CD8-positive, alpha-beta memory T cell (primary cell): ENCODE measurements at regions not wholly inside any gene's neighbourhood (a gene's known extent, or its start where the extent isn't known, plus 50 kb on each side); places are given as distances from the start of the nearest gene placed in this dataset.

Experiments
- CTCF ChIA-PET: fragments of 350-600 bp; sonication (Branson Sonifier 250); formaldehyde crosslinking; loops from one replicate; lab custom pipeline; 2021; ENCODE audit warnings: antibody characterized with exemption; lab: Charles Lee
- POLR2A ChIA-PET: fragments of 350-600 bp; sonication (Branson Sonifier 250); formaldehyde crosslinking; loops from one replicate; lab custom pipeline; 2021; ENCODE audit warnings: antibody characterized with exemption; lab: Charles Lee
- DNase-seq, 5 donors: peaks; one replicate each; pipeline versions ENCODE4 v3.0.0 to v3.0.0-alpha.2; 2020 to 2022; ENCODE audit warnings: mixed read lengths in 1 of 5
- H3K27ac ChIP-seq: one replicate; pipeline ENCODE4 v1.7.0; 2013; ENCODE audit warnings: low read depth, mild to moderate bottlenecking, low read length, moderate library complexity
- H3K27me3 ChIP-seq: 2 replicates; pipeline ENCODE4 v1.7.0; 2013; ENCODE audit warnings: low read length, mild to moderate bottlenecking; ENCODE audit not compliant: insufficient read depth, poor library complexity, severe bottlenecking
- H3K36me3 ChIP-seq: 2 replicates; pipeline ENCODE4 v1.7.0; 2013; ENCODE audit warnings: mild to moderate bottlenecking, low read length, moderate library complexity; ENCODE audit not compliant: insufficient read depth
- H3K4me1 ChIP-seq: 2 replicates; pipeline ENCODE4 v1.7.0; 2013; ENCODE audit warnings: mild to moderate bottlenecking, low read length, moderate library complexity; ENCODE audit not compliant: insufficient read depth
- H3K4me3 ChIP-seq: 2 replicates; pipeline ENCODE4 v1.7.0; 2013; ENCODE audit warnings: mild to moderate bottlenecking, low read length
- H3K9me3 ChIP-seq: 2 replicates; pipeline ENCODE4 v1.7.0; 2013; ENCODE audit warnings: mild to moderate bottlenecking, low read length
- H3K27ac Mint-ChIP-seq, 8 donors: one replicate each; pipeline ENCODE4 v1.8.0; 2020 to 2021; ENCODE audit warnings: mixed read lengths in 8 of 8, mild to moderate bottlenecking in 6 of 8, inconsistent platforms in 3 of 8, moderate library complexity in 3 of 8
- H3K27me3 Mint-ChIP-seq, 2 donors: one replicate each; pipeline ENCODE4 v1.8.0; 2020 to 2021; ENCODE audit warnings: mixed read lengths in 2 of 2, mild to moderate bottlenecking in 1 of 2, moderate library complexity in 1 of 2
- H3K36me3 Mint-ChIP-seq, 3 donors: one replicate each; pipeline ENCODE4 v1.8.0; 2020 to 2021; ENCODE audit warnings: mixed read lengths in 3 of 3, inconsistent platforms in 1 of 3, mild to moderate bottlenecking in 1 of 3
- H3K4me1 Mint-ChIP-seq, 3 donors: one replicate each; pipeline ENCODE4 v1.8.0; 2020 to 2021; ENCODE audit warnings: mixed read lengths in 3 of 3, inconsistent platforms in 1 of 3, mild to moderate bottlenecking in 1 of 3
- H3K4me3 Mint-ChIP-seq, 7 donors: one replicate each; pipeline ENCODE4 v1.8.0; 2020 to 2021; ENCODE audit warnings: mixed read lengths in 7 of 7, mild to moderate bottlenecking in 6 of 7, moderate library complexity in 4 of 7, inconsistent platforms in 2 of 7
- H3K9me3 Mint-ChIP-seq, 5 donors: one replicate each; pipeline ENCODE4 v1.8.0; 2020 to 2022; ENCODE audit warnings: mixed read lengths in 5 of 5, mild to moderate bottlenecking in 3 of 5, moderate library complexity in 2 of 5, inconsistent platforms in 1 of 5

DNA sequence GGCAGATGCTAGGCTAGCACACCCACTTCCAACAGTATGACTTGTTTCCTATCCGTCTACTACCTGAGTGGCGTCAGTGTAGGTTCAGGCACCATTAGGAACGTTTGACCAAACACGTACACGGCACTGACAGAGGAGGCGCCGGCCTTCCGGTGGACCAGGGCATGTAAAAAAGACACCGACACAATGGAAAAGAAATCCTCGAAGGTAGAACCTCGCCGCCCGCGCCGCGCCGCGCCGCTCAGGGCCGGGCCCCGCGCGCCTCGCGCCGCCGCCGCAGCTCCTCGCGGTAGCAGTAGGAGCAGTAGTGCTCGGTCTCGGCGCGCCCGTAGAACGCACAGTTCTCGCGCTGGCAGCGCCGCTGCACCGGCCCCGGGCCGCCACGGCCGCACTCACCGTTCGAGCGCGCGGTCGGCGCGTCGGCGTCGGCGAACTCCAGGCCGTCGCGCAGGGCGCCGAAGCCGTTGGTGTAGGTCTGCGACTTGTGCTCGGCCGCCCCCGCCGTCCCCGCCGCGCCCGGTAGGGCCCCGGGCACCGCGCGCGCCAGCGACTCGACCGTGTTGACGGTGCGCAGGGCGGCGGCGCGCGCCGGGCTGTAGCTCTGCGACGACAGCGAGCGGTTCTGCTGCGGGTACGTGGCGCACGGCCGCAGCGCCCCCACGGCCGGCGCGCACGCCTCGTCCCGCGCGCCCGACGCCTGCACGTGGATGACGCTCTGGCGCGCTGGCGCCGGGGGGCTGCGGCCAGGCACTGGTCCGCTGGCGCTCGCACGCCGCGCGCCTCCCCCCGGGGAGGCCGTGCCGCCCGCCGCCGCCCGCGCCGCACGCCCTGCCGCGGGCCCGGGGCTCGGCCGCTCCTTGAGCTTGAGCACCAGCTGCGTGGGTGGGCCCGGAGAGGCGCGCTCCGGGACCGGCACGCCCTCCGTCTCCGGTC lies 156.7 kb downstream of the KLF13 start:
- peaks cover 36% of the 10 kb centered on the region for H3K4me1 ChIP-seq
- H3K4me1 Mint-ChIP-seq: peaks cover 52 to 87% (median 69%) of the 10 kb centered on the region in 3 donors
- peak overlapping the region; percentile 49 for H3K4me3 ChIP-seq

DNA sequence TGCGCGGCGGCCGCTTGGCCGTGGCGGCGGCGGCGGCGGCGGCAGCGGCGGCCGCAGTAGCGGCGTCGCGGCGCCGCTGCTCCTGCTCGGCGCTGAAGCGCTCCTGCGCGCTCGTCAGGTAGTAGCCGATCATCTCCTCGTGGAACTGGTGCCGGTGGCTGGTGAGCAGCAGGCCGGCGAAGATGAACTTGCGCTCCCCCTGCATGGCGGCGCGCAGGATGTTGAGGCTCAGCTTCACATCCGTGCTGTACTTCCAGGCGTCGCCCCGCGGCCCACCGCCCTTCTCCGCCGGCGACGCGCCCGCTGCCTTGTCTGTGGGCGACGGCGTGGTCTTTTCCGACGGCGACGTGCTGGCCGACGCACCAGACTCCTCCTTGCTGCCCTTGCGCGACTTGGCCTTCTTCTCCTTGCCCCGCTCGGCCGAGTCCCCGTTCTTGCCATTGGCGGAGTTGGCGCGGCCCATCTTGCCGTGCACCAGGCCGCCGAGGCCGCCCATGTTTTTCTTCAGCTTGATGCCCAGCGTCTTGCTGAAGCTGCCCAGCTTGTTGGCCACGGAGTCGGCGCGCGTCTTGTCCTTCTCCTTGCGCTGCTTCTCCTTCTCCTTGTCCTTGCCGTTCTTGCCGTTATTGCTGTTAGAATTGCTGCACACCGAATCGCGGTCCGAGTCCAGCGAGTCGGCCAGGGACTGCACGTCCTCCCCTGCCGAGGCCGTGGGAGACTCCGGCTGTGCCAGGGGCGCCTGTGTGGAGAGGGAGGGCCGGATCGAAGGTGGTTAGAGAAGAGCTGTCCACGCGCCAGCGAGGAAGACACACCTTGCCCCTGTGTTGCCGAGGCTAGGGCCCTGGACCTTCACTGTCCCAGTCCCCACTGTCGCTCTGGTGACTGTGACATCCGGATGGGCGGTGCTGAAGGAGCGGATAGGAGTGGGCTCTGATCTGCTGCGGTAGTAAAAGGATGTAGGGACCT lies 157.6 kb downstream of the KLF13 start:
- Mint-ChIP-seq H3K9me3 (no peaks in the 10 kb centered on the region), H3K27ac (peak overlapping the region; percentile 33 to 91 (median 84)), H3K36me3 (peaks cover 0 to 11% (median 1%) of the 10 kb centered on the region in 3 donors), H3K4me3 (peak overlapping the region; percentile 82 to 91 (median 89)), H3K4me1 (peaks cover 50 to 84% (median 69%) of the 10 kb centered on the region in 3 donors), H3K27me3 (peaks cover 0 to 2% of the 10 kb centered on the region in 2 donors)
- CTCF ChIA-PET: interaction anchor here (1.0 to 4.0 kb wide), 11 partner anchors 11 to 284 kb away, joined by 3 to 31 read pairs (median 5); no protein-coding TSS in a partner anchor
- POLR2A ChIA-PET: interaction anchor here (0.5 to 4.8 kb wide), 17 partner anchors 11 to 277 kb away, joined by 3 to 31 read pairs (median 5); partner anchors contain the start of gene KLF13
- no peak overlapping the region for H3K4me3 ChIP-seq
- no peaks in the 10 kb centered on the region for H3K9me3 ChIP-seq
- H3K4me1 ChIP-seq: peaks cover 45% of the 10 kb centered on the region
- no peak overlapping the region for H3K27ac ChIP-seq
- no peaks in the 10 kb centered on the region for H3K27me3 ChIP-seq
- DNase-seq: peak; percentile 16 to 77 (median 49)
- no peaks in the 10 kb centered on the region for H3K36me3 ChIP-seq

More for the DNA sequence above, 156.7 kb downstream of the KLF13 start:
- H3K27ac ChIP-seq: peak overlapping the region; percentile 24
- H3K27me3 ChIP-seq: no peaks in the 10 kb centered on the region
- no peaks in the 10 kb centered on the region for H3K36me3 ChIP-seq
- peaks cover 0 to 2% of the 10 kb centered on the region in 2 donors for H3K27me3 Mint-ChIP-seq
- H3K36me3 Mint-ChIP-seq: peaks cover 0 to 20% (median 1%) of the 10 kb centered on the region in 3 donors
- no peaks in the 10 kb centered on the region for H3K9me3 ChIP-seq
- H3K27ac Mint-ChIP-seq: peak overlapping the region; percentile 70 to 96 (median 94)
- no peaks in the 10 kb centered on the region for H3K9me3 Mint-ChIP-seq
- peak; percentile 23 to 70 (median 55) for DNase-seq
- POLR2A ChIA-PET: interaction anchor here (0.9 to 4.8 kb wide), 17 partner anchors 10 to 268 kb away, joined by 3 to 31 read pairs (median 5); partner anchors contain the start of gene KLF13
- CTCF ChIA-PET: interaction anchor here (0.6 to 4.0 kb wide), 18 partner anchors 10 to 282 kb away, joined by 3 to 31 read pairs (median 5); partner anchors contain the start of gene KLF13
- H3K4me3 Mint-ChIP-seq: peak overlapping the region; percentile 91 to 98 (median 97)

DNA sequence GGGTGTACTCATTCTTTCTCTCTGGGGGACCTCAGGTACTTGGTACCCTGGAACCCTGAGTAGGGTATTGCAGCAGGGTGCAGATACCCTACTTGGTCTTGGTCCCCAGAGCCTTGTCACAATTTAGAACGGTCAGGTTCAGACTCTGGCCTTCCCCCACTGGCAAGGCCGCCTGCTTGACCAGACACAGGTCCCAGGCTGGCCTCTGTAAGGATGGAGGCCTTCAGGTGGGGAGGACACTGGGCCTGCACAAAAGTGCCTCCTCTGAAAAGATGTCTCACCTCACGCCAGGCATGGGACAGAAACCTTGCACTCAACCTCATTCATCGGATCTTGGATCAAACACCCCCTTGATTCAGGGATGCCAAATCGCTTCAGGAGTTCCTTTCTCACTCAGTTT lies 158.4 kb downstream of the KLF13 start:
- POLR2A ChIA-PET: interaction anchor here (0.5 to 4.8 kb wide), 4 partner anchors 12 to 278 kb away, joined by 3 to 31 read pairs (median 10); no protein-coding TSS in a partner anchor
- peaks cover 52% of the 10 kb centered on the region for H3K4me1 ChIP-seq

DNA sequence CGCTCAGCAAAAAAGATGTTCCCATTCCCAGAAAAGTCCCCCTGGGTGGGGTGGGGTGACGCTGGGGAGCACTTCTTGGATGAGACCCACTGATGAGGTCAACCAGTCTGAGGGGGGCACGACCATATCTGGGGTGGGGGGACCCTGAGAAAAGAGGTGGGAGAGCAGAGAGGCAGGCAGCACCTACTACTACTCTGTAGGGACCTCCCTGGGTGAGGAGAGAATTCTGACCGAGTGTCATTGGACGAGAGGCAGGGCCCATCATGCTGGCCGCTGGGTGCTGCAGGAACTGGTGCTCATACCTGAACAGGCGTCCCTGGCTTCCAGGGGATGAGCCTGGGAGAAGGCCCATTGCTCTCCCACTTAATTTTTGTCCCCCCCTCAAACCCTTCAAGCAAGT lies 158.8 kb downstream of the KLF13 start:
- peak overlapping the region in 2 of 8 donors; percentile 38 to 52 for H3K27ac Mint-ChIP-seq
- H3K9me3 Mint-ChIP-seq: no peaks in the 10 kb centered on the region
- peaks cover 0 to 10% (median 0%) of the 10 kb centered on the region in 3 donors for H3K36me3 Mint-ChIP-seq
- no peak for DNase-seq
- H3K27ac ChIP-seq: no peak overlapping the region
- H3K4me1 ChIP-seq: peaks cover 48% of the 10 kb centered on the region
- peaks cover 52 to 80% (median 67%) of the 10 kb centered on the region in 3 donors for H3K4me1 Mint-ChIP-seq
- no peaks in the 10 kb centered on the region for H3K36me3 ChIP-seq
- ChIA-PET CTCF (interaction anchor here (1.4 to 4.0 kb wide), 3 partner anchors 12 to 285 kb away, joined by 3 to 31 read pairs (median 17); no protein-coding TSS in a partner anchor), POLR2A (interaction anchor here (0.5 to 3.3 kb wide), 3 partner anchors 93 to 278 kb away, joined by 3 to 15 read pairs (median 5); no protein-coding TSS in a partner anchor)
- H3K9me3 ChIP-seq: no peaks in the 10 kb centered on the region
- H3K4me3 Mint-ChIP-seq: peak overlapping the region in 6 of 7 donors; percentile 57 to 91 (median 88)
- peaks cover 0 to 2% of the 10 kb centered on the region in 2 donors for H3K27me3 Mint-ChIP-seq
- no peaks in the 10 kb centered on the region for H3K27me3 ChIP-seq
- no peak overlapping the region for H3K4me3 ChIP-seq

More for the DNA sequence above, 158.4 kb downstream of the KLF13 start:
- Histone ChIP-seq H3K27ac (no peak overlapping the region), H3K27me3 (no peaks in the 10 kb centered on the region), H3K4me3 (no peak overlapping the region), H3K9me3 (no peaks in the 10 kb centered on the region), H3K36me3 (no peaks in the 10 kb centered on the region)
- CTCF ChIA-PET: interaction anchor here (1.4 to 4.0 kb wide), 5 partner anchors 12 to 285 kb away, joined by 3 to 31 read pairs (median 17); no protein-coding TSS in a partner anchor
- peak overlapping the region in 6 of 8 donors; percentile 43 to 84 (median 53) for H3K27ac Mint-ChIP-seq
- H3K36me3 Mint-ChIP-seq: peaks cover 0 to 11% (median 1%) of the 10 kb centered on the region in 3 donors
- DNase-seq: no peak
- no peaks in the 10 kb centered on the region for H3K9me3 Mint-ChIP-seq
- H3K4me1 Mint-ChIP-seq: peaks cover 52 to 81% (median 68%) of the 10 kb centered on the region in 3 donors
- H3K27me3 Mint-ChIP-seq: peaks cover 0 to 2% of the 10 kb centered on the region in 2 donors
- peak overlapping the region; percentile 57 to 91 (median 88) for H3K4me3 Mint-ChIP-seq

DNA sequence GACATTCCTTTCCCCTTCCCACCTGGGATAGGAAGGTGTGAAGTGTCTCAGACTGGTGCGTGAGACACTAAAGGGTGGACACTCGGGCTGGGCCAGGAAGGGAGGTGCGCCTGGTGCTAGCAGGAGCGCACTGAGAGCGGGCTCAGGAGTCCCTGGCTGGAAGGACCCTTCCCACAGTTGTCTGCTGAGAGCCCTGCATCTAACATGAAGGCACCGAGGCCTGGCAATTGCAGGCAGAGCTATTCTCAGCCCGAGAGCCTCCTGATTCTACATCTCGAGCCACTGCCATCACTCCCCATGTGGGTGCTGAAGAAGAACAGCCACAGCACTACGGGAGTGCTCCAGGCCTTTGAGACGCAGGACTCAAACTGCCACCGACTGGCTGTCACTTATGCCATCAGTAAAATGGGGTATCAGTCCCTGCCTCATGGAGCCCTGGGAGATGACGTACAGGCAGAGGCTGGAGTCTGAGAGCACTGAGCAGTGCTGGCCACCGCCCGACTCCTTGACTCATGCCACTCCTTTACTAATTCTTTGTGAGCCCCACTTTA lies 159.4 kb downstream of the KLF13 start:
- no peaks in the 10 kb centered on the region for H3K27me3 ChIP-seq
- DNase-seq: no peak
- no peaks in the 10 kb centered on the region for H3K36me3 ChIP-seq
- CTCF ChIA-PET: interaction anchor here (5.4 to 5.7 kb wide), 2 partner anchors 46 to 272 kb away, joined by 65 to 68 read pairs; no protein-coding TSS in a partner anchor
- Mint-ChIP-seq H3K27me3 (peaks cover 0 to 2% of the 10 kb centered on the region in 2 donors), H3K9me3 (peaks cover 0 to 2% (median 0%) of the 10 kb centered on the region in 5 donors), H3K27ac (peak overlapping the region in 2 of 8 donors; percentile 38 to 52), H3K4me1 (peaks cover 46 to 74% (median 62%) of the 10 kb centered on the region in 3 donors), H3K4me3 (peak overlapping the region in 3 of 7 donors; percentile 89 to 91 (median 91)), H3K36me3 (peaks cover 0 to 7% (median 3%) of the 10 kb centered on the region in 3 donors)
- no peaks in the 10 kb centered on the region for H3K9me3 ChIP-seq
- no peak overlapping the region for H3K27ac ChIP-seq
- peaks cover 46% of the 10 kb centered on the region for H3K4me1 ChIP-seq
- no peak overlapping the region for H3K4me3 ChIP-seq
- POLR2A ChIA-PET: interaction anchor here (0.8 kb wide), 1 partner anchor 276 kb away, joined by 5 read pairs; no protein-coding TSS in a partner anchor

DNA sequence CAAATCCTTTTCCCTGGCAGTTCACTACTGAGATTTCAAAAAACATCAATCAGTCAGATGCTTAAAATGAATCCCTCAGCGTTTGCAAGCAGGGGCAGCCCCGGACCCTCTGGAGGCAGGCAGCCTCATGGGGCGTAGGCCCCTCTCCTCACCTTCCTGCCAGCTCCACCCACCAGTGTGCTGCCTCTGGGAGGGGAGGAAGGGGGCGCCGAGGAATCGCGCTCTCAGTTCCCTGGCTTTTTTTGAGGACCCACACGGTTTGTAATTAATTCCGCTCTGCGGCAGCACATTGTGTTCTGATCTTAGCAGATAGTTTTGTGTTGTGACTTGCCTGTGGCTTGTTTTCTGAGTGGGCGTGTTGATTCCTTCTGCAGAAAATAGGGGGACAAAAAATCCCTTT lies 159.9 kb downstream of the KLF13 start:
- CTCF ChIA-PET: interaction anchor here (0.7 to 5.7 kb wide), 10 partner anchors 12 to 283 kb away, joined by 3 to 106 read pairs (median 42); partner anchors contain the start of gene KLF13
- no peak for DNase-seq
- no peak overlapping the region for H3K27ac ChIP-seq
- peak overlapping the region in 1 of 8 donors; percentile 52 for H3K27ac Mint-ChIP-seq
- peak overlapping the region in 2 of 7 donors; percentile 47 to 48 for H3K4me3 Mint-ChIP-seq
- H3K9me3 ChIP-seq: no peaks in the 10 kb centered on the region
- H3K4me3 ChIP-seq: no peak overlapping the region
- H3K27me3 ChIP-seq: no peaks in the 10 kb centered on the region
- POLR2A ChIA-PET: no interaction called here
- peaks cover 3 to 7% (median 4%) of the 10 kb centered on the region in 5 donors for H3K9me3 Mint-ChIP-seq
- peaks cover 41 to 69% (median 56%) of the 10 kb centered on the region in 3 donors for H3K4me1 Mint-ChIP-seq
- no peaks in the 10 kb centered on the region for H3K36me3 ChIP-seq
- H3K36me3 Mint-ChIP-seq: peaks cover 0 to 6% (median 5%) of the 10 kb centered on the region in 3 donors
- peaks cover 46% of the 10 kb centered on the region for H3K4me1 ChIP-seq
- H3K27me3 Mint-ChIP-seq: peaks cover 0 to 2% of the 10 kb centered on the region in 2 donors
